HS-5 (cell line): ENCODE measurements at regions not wholly inside any gene's neighbourhood (a gene's known extent, or its start where the extent isn't known, plus 50 kb on each side); places are given as distances from the start of the nearest gene placed in this dataset.
"Not testable (repeated sequence)": the region's sequence is repeated elsewhere in the genome, so short reads cannot be mapped to it uniquely, and the experiment has no call there.

ENCODE experiments used
- DNase-seq: peaks from one replicate; pipeline ENCODE4 v3.0.0-alpha.2; 2012; ENCODE audit warnings: low read depth

DNA sequence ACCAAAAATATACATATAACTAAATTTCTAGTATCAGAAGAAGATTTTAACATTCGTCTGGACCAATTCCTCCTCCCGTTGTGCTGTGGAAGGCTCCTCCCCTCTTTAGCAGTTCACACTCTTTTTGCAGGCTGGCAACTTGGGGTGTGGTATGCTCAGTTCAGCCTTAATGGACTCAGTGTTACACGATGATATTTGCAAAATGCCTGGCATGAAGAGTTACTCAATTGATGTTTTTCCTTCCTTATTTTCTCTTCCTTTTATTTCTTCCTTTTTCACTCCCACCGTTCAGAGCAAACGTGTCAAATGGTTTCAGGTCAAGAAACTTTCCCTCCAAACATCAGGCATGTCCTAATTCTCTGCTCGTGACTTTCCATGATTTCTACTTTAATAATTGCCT, 248.3 kb downstream of the PHF14 start:
- DNase-seq, result no peak

DNA sequence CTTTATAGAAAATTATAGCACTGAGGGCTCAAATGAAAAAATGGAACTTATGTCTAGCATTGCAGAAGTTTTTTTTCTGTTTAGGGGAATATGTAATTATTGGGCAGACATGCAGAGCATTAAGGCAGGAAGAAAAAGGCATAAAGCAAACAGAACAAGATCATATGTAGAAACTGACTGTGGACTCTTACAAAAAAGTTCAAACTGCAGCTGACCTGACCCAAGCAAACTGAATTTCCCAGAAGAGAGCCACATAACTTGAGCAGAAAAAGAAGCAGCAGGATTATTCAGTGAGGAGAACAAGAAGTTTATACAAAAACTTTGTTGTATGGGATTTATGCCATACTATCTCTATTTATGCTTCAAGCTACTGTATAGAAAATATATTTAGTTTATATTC, 250.9 kb downstream of the PHF14 start:
- DNase-seq, result no peak

DNA sequence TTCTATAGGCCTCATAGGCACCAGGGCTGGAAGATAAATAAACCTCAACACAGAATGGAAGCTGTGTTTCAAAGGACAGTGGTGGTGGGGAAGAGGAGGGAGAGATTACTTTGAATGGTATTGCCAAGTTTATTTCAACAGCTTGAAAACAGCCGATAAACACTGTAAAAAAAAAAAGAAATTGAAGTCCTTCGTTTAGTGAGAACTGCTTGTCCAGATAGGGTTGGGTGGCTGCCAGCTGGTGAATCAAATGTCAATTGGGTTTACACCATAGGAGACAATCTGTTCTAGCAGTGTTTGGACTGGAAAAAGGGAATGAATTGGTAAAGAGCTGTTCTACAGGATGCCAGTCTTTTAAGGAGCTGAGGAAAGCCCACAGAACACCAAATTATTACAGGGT, 254.8 kb downstream of the PHF14 start:
- no peak for DNase-seq

DNA sequence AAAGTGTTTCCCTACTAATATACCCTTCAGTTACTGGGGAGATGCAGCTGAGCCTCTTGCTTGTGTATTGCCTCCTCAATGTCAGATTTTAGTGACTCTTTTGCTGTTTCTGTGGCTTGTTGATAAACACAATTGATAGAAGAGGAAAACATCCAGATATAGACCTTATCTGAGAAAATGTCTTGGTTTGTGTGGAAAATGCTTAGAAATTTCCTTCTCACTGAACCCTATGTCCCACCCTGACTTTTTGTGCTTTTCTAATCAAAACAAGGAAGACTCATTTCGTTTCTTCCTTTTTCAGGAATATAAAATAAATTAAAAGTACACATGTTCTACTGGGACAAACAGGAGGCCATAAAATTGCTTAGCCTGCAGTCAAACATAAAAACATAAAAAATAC, 257.5 kb downstream of the PHF14 start:
- no peak for DNase-seq

DNA sequence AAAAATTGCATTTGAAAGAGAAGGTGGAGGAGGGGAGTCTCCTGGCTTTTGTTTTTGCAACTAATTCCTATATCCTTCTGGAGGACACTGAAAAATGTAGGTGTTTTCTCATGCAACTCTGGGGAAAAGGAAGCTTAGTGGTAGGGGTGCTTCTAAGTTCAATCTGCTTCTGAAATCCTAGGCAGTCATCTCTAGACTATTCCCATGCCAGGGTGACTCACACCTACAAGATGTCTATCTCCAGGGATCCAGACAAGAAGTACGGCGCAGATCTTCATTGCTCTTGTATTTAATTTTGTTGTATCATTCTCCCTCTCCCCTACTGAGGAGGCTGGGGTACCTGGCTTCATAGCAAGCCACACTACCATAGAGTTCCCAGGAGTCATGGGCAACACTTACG, 258.8 kb downstream of the PHF14 start:
- DNase-seq, result no peak

DNA sequence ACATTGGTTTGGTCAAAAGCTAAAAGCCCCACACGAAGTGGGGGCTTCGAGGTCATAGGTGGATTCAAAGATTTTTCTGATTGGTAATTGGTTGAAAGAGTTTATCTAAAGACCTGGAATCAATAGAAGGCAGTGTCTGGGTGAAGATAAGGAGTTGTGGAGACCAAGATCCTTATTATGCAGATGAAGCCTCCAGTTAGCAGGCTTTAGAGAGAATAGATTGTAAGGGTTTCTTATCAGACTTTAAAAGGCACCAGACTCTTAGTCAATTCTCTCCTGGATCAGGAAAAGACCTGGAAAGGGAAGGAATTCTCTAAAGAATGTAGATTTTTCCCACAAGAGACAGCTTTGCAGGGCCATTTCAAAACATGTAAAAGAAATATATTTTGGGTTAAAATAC, 260.2 kb downstream of the PHF14 start:
- no peak for DNase-seq

DNA sequence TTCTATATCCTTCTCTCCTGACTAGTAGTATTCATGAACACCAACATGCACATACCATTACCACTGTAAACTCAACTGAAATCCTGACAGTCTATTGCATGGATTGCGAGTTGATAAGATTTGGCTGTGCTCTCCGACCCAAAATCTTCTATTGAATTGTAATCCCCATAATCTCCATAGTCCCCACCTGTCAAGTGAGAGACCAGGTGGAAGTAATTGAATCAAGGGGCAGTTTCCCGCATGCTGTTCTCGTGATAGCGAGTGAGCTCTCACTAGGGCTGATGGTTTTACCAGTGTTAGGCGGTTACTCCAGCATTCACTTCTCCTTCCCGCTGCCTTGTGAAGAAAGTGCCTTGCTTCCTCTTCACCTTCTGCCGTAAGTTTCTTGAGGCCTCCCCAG, 261.8 kb downstream of the PHF14 start:
- DNase-seq, result no peak

DNA sequence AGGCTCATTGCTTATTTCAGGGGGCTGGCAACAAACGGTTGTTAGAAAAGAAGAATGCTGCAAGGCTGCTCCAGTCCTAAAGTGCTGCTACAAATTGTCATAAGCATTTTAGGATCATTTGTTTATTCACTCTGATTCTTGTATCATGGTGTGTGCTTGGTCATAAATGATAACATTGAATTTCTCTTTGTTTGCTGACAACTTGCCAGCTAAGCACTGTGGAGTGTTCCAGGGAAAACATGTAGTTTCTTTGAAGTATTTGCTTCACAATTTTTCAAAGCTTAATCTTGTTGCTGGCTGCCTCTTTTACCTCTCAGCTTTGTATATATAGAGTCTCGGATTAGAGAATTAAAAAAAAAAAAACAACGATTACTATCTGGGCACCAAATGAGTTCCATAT, 263.0 kb downstream of the PHF14 start:
- DNase-seq, result no peak

DNA sequence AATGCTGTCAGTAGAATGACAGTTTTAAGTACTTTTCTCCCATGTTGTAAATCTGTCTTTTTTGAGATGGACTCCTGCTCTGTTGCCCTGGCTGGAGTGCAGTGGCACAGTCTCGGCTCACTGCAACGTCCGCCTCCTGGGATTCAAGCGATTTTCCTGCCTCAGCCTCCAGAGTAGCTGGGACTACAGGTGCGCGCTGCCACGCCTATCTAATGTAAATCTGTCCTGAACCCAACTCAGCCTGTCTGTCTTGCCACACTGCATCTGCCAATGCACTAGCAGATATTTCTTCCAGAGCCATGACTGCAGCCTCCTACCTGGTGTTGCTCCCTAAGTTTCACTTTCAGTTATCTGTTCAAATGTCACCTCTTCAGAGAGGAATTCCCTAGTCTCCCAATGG, 264.1 kb downstream of the PHF14 start:
- no peak for DNase-seq

DNA sequence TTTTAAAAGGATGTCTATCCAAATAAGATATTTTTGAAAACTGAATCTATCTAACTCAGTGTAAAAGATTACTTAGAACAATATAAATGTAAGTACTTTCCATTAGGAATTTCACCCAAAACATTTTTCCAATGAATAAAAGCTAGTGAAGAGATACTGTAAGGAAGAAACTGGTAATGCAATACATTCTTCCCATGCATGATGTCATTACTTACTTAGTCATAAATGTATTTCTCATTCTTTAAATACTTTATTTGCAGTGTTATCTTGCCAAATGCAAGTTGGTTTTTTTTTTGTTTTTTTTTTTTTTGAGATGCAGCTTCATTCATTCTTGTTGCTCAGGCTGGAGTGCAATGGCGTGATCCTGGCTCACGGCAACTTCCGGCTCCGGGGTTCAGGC, 265.6 kb downstream of the PHF14 start:
- peak; percentile 78 for DNase-seq

DNA sequence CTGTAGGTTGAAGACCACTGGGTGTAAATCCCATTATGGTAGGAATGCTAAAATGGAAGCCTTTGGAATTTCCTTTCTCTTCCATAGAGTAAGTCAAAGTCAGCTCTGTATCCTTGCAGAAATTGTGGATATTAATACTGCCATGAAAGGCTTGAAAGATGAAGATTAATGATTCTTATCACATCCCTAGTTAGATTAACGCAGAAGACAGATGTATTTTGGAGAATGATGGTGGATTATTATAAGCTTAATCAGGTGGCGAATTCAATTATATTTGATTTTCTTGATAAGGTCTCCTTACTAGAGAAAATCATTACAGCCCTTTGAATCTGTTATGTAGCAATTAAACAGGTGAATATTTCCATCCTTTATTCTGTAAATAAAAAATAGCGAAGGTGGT, 270.1 kb downstream of the PHF14 start:
- DNase-seq, result no peak

DNA sequence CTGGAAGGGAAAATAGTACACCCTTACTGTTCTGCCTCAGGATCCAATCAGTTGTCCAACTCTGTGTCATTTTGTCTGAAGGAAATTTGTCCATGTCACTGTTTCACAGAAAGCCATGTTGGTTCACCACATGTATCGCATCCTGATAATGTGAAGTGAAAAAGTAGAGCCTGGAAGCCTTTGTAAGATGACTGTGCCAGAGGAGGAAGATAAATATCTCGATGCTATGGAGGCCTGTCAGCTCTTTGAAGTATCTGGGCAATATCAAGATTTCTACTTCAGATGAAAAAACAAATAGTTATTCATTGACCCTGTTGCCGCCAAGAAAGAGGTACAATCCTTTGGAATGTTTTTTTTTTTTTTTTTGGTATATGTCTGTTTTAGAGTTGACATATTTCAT, 270.5 kb downstream of the PHF14 start:
- DNase-seq, result no peak

DNA sequence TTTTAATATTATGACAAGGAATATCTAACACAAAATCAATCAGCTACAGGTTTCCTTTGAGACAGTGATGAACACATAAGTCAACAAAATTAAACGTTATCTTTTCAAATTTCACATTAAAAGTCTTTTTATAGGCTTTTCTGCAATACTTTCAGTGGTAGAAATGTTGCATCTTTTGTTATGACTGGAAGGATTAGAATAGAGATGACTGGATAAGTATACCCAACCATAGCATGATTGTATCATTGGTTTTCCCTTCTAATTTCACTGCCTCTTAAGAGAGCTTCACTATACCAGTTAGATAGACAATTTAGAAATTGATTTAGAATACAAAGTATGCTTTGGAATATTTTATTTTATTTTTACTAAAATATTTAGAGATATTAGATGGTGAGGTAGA, 273.9 kb downstream of the PHF14 start:
- no peak for DNase-seq

DNA sequence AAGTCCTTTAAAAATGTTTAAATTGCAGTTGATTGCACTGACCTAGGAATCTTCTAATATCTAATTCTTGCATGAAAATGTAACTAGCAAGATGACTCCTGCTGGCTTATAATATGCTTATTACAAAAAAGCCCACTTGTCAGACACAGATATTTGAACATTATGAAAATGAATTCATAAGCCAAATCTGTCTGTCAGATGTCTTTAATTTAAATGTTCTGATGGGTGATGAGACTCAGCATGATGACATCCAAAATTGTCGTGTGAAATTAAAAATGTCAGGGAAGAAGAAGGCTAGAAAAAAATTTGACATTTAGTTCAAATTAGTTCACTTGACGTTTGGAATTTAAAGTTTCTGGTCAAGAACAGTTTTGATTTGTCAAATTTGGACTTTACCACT, 277.8 kb downstream of the PHF14 start:
- no peak for DNase-seq

DNA sequence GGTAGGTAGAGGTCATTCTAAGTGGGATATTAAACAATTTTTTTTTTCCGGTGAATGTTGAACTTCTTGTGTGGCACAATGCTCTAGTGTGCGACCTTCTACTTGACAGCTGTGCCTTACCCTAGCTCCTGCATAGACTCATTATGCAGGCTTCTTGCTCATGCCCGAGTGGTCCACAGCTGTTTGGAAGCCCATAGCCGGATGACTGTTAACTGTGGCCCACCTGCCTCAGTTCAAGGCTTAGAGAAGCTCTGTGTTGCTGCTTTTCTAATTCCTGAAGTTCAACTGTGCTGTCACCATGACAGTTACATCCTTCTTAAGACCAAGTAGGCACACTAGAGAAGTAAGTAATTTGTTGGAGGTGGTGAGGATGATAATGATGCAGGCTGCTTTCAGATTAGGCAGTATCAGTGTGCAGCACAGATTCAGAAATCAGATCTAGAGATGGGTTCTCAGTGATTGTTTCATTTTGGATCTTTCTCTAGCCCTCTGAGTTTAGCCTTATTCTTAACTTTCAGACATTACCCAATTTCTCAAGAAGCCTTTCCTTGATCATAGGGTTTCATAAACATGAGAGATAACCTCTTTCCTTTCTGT, 278.4 kb downstream of the PHF14 start:
- DNase-seq, result no peak

DNA sequence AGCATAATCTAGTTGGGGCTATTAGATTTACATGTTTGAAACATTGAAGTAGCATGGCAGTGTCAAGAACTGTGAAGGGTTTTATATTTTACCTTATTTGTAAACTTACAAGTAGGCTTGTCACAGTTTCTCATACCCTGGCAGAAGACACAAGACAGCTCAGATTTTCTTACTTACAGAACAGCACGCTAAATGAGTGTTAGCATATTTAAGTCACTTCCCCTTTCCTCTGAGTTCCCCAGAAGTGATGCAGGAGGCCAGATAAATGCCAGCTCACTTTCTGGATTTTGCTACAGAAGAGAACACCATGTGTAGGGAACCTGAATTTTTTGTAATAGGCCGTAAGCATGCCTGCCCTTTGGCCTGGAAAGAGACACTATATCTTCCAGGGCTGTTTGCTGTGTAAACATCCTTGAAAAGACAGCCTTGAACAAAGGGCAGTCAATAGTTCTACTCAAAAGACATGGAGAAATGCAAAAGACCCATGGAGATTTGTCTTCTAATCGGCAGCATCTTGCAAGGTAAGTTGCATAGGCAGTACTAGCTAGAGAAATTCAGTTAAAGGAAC, 279.1 kb downstream of the PHF14 start:
- DNase-seq, result no peak

DNA sequence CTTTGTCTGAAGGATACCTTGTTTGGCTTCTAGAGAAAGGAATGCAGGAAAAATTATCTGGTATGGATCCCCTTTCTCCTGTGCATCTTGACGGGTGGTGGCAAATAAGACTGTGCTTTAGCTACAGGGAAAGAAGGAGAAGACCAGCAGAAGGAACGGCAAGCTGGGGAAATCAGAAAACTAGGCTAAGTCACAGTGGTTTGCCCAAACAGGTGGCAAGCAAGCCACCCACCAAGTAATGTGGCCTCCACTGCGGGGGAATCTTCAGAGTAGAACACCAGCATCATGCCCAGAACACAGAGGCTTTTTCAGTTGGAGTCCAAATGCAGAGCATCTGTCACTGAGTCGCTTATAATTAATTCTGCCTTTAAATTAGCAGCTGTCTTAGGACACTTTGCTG, 282.8 kb downstream of the PHF14 start:
- DNase-seq, result no peak

DNA sequence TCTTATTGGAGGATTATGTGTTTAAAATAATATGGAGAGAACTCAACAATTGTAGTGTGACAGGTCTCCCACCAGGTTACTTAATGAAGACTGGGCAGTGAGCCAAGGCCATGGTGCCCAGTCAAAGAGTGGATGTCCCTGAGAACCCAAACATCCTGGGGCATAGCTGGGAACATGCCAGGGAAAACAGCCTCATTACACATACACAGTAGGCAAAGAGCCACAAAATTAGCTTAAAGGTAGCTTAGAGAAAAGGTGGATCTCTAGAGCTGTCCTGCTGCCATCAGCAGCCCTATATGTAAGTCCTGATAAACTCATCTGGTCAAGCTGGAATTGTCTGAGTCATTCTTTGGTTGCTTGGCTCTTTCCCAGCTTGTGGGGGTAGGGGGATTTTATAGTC, 287.8 kb downstream of the PHF14 start:
- no peak for DNase-seq

DNA sequence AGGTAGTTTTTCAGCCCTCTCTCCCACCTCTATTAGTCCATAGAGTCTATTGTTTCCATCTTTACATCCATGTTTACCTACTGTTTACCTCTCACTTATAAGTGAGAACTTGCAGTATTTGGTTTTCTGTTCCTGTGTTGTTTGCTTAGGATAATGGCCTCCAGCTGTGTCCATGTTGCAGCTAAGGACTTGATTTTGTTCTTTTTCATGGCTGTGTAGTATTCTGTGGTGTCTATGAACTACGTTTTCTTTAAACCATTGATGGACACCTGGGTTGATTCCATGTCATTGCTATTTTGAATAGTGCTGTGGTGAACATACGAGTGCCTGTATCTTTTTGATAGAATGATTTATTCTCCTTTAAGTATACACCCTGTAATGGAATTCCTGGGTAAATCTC, 292.4 kb downstream of the PHF14 start:
- DNase-seq, result no peak

DNA sequence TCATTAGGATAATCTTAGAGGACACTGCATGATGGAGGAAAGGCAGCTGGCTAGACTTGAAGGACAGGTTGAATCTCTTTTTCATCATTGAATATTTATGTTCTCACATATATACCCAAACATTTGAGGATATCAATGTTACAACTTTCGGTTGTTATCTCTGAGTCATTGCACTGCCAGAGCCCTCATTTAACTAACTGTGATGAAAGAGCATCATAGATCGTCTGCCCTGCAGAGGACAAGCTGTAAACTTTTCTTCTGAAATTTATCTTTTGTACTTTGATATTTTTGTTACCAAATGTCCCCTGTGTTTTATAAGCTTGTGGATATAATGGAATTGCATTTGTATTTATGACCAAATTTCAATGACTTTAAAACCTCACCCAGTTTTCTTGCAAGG, 298.7 kb downstream of the PHF14 start:
- DNase-seq, result no peak

DNA sequence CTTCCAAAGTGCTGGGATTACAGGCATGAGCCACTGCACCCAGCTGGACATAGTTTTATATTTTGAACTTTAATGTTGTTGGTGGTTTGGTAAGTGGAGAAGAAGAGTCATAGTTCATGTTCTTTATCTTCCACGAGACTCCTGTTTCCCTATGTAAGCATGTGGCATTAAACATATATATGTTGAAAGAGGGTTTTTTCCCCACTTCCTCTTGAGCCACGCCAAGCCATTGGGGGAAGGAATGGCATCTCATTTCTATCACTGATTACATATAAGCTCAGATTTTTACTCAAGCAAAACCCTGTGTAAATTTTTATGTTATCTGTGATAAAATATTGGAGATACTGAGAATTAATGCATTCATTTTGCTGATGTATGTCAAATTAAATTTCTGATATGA, 300.4 kb downstream of the PHF14 start:
- DNase-seq, result no peak

DNA sequence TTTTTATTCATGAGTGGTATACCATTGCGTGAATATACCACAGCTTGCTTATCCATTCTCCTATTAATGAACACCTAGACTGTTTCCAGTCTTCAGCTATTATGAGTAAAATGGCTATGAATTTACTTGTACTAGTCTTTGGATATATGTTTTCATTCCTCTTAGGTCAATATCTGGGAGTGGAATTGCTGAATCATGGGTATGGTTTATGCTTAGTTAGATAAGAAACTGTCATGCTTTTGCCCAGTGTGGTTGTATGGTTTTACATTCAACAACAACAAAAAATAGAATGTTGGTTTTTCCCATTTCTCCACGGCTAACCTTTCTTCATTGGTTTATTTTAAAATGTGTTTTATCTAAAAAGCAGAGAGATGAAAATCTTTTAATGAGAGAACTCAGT, 308.3 kb downstream of the PHF14 start:
- DNase-seq, result no peak

DNA sequence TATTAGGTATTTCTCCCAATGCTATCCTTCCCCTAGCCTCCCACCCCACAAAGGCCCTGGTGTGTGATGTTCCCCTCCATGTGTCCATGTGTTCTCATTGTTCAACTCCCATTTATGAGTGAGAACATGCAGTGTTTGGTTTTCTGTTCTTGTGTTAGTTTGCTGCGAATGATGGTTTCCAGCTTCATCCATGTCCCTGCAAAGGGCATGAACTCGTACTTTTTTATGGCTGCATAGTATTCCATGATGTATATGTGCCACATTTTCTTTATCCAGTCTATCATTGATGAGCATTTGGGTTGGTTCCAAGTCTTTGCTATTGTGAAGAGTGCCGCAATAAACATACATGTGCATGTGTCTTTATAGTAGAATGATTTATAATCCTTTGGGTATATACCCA, 309.9 kb downstream of the PHF14 start:
- DNase-seq, result not testable (repeated sequence)

DNA sequence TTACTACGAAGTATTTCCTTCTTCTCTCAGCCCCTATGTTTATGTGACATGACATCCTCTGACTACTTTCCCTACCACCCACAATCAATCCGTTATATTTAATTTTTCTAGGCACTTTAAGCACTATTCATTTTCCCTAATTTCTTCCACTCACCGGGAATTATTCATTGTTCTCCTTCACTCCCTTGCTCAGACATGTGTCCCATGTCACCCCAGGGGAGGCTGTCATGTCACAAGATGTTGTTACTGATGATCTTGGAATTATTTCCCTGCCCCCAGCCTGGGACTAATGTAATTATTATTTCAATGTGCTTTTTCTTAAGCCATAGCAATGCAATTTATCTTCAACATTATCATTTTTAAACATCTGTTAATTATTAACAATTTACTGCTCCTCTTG, 317.2 kb downstream of the PHF14 start:
- no peak for DNase-seq

DNA sequence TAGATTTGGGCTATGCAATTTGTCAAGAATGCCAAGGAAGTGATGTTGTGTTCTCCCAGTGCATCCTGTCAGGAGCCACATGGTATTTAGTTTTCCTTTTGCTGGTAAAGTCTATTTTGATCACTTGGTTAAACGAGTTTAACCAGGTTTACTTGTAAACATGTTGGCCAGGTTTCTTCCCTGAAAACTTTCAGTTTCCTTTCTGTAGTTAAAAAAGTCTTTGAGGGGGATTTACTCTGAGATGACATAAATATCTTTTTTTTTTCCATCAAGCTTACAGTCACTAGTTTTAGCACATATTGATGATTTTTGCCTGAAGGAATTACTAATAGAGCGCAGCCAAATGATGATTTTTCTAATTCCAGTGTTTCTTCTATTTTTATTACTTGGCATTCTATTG, 320.5 kb downstream of the PHF14 start:
- DNase-seq, result no peak
